ENCODE measurements at regions not wholly inside any gene's neighbourhood (a gene's known extent, or its start where the extent isn't known, plus 50 kb on each side); places are given as distances from the start of the nearest gene placed in this dataset.
"Not testable (repeated sequence)": the region's sequence is repeated elsewhere in the genome, so short reads cannot be mapped to it uniquely, and the experiment has no call there.

DNA sequence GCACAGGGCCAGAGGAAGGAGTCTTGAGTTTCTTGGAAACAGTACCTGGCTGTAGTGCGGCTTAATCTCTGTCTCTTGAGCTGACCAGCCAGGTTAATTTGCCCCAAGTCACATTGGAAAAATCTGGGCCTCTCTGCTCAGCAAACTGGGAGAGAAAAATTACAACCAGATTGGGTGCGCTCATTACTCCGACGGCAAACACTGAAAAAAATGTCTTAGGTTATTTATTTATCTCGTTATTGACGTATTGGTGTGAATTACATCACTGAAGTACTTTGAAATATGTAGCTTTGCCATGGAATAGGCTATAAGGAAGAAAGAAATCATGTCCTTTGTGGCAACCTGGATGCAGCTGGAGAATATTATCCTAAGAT lies 139.7 kb upstream of the TPTE start:
- WGBS, 10 experiments = 0 to 87% (median 34%) methylated on average over 1 to 5 of the region's 6 CpGs; no CpG with 5 or more reads in 2 of the 10 experiments
- H3K4me3 ChIP-seq; H3K27ac ChIP-seq; in situ Hi-C loops (cut with MboI; ENCODE audit: low pct_unique_long_range_greater_than_20kb in 2 of 9, low sequenced_read_pairs in 9 of 9, unreplicated experiment in 9 of 9); ATAC-seq (replicated peaks in 6 of 8); H3K4me1 ChIP-seq (replicated peaks in 1 of 2): not testable (repeated sequence)

DNA sequence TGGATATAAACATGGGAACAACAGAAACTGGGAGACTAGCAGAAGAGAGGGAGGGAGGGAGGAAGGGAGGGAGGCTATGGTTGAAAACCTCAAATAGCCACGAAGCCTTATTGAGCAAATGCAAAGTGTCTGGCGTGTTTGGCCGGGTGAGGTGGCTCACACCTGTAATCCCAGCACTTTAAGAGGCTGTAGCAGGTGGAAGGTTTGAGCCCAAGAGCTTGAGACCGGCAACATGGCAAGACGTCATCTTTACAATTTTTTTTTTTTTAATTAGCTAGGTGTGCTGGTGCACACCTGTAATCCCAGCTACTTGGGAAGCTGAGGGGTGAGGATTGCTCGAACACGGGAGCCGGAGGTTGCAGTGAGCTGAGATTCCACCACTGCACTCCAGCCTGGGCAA lies 139.2 kb upstream of the TPTE start:
- ATAC-seq (replicated peaks in 6 of 8); H3K4me1 ChIP-seq (replicated peaks in 1 of 2); H3K27ac ChIP-seq; in situ Hi-C loops (cut with MboI; ENCODE audit: low pct_unique_long_range_greater_than_20kb in 2 of 9, low sequenced_read_pairs in 9 of 9, unreplicated experiment in 9 of 9); H3K4me3 ChIP-seq: not testable (repeated sequence)
- 15 to 63% (median 46%) methylated on average over 5 to 8 of the region's 8 CpGs for WGBS, 10 experiments

- ATAC-seq (replicated peaks in 6 of 8); H3K27ac ChIP-seq; in situ Hi-C loops (cut with MboI; ENCODE audit: low pct_unique_long_range_greater_than_20kb in 2 of 9, low sequenced_read_pairs in 9 of 9, unreplicated experiment in 9 of 9); H3K4me3 ChIP-seq; H3K4me1 ChIP-seq (replicated peaks in 1 of 2): not testable (repeated sequence)
- WGBS, 10 experiments = 22 to 55% (median 37%) methylated on average over 4 to 5 of the region's 5 CpGs; no CpG with 5 or more reads in 1 of the 10 experiments
Measured at GRCh38 chr21:10382580-10382979, 138.8 kb upstream of the TPTE start.

DNA sequence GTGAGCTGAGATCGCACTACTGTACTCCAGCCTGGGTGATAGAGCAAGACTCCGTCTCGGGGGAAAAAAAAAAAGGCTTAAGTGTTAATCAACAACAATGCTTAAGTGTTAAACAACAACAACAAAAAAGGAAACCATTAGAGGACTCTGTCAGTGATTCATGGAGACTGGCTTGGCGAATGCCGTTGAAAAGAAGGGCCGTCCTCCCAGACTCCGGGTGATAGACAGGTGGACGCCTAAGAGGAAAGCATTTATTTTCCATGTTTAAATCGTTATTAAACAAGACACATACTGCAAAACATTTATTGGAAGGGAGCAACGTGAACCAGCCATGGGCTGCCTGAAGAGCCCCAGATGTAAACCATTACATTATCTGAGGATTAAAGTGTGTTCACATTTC lies 137.8 kb upstream of the TPTE start:
- in situ Hi-C loops (cut with MboI; ENCODE audit: low pct_unique_long_range_greater_than_20kb in 2 of 9, low sequenced_read_pairs in 9 of 9, unreplicated experiment in 9 of 9); H3K4me1 ChIP-seq (replicated peaks in 1 of 2); H3K27ac ChIP-seq; H3K4me3 ChIP-seq; ATAC-seq (replicated peaks in 6 of 8): not testable (repeated sequence)
- 26 to 69% (median 57%) methylated on average over 7 to 10 of the region's 10 CpGs for WGBS, 10 experiments

DNA sequence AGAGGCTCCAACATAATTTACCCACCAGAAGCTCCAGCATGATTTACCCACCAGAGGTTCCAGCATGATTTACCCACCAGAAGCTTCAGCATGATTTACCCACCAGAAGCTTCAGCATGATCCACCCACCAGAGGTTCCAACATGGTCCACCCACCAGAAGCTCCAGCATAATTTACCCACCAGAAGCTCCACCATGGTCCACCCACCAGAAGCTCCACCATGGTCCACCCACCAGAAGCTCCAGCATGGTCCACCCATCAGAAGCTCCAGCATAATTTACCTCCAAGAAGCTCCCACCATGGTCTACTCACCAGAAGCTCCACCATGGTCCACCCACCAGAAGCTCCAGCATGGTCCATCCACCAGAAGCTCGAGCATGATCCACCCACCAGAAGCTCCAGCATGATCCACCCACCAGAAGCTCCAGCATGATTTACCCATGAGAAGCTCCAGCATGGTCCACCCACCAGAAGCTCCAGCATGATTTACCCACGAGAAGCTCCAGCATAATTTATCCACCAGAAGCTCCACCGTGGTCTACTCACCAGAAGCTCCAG lies 137.0 kb upstream of the TPTE start:
- H3K27ac ChIP-seq; H3K4me3 ChIP-seq; in situ Hi-C loops (cut with MboI; ENCODE audit: low pct_unique_long_range_greater_than_20kb in 2 of 9, low sequenced_read_pairs in 9 of 9, unreplicated experiment in 9 of 9); ATAC-seq (replicated peaks in 6 of 8); H3K4me1 ChIP-seq (replicated peaks in 1 of 2): not testable (repeated sequence)
- 0 to 22% (median 0%) methylated on average over 1 to 2 of the region's 3 CpGs; no CpG with 5 or more reads in 5 of the 10 experiments for WGBS, 10 experiments

DNA sequence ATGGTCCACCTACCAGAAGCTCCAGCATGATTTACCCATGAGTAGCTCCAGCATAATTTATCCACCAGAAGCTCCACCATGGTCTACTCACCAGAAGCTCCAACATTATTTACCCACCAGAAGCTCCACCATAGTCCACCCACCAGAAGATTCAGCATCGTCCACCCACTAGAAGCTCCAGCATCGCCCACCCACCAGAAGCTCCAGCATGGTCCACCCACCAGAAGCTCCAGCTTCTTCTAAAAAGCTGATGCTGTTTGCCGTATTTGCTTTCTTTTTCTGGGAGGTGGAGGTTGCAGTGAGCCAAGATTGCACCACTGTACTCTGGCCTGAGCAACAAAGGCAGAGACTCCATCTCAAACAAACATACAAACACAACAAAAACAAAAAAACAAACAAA lies 136.2 kb upstream of the TPTE start:
- in situ Hi-C loops (cut with MboI; ENCODE audit: low pct_unique_long_range_greater_than_20kb in 2 of 9, low sequenced_read_pairs in 9 of 9, unreplicated experiment in 9 of 9); H3K4me3 ChIP-seq; H3K27ac ChIP-seq; ATAC-seq (replicated peaks in 6 of 8); H3K4me1 ChIP-seq (replicated peaks in 1 of 2): not testable (repeated sequence)
- 16 to 60% (median 39%) methylated on average over 1 to 3 of the region's 3 CpGs; no CpG with 5 or more reads in 1 of the 10 experiments for WGBS, 10 experiments

DNA sequence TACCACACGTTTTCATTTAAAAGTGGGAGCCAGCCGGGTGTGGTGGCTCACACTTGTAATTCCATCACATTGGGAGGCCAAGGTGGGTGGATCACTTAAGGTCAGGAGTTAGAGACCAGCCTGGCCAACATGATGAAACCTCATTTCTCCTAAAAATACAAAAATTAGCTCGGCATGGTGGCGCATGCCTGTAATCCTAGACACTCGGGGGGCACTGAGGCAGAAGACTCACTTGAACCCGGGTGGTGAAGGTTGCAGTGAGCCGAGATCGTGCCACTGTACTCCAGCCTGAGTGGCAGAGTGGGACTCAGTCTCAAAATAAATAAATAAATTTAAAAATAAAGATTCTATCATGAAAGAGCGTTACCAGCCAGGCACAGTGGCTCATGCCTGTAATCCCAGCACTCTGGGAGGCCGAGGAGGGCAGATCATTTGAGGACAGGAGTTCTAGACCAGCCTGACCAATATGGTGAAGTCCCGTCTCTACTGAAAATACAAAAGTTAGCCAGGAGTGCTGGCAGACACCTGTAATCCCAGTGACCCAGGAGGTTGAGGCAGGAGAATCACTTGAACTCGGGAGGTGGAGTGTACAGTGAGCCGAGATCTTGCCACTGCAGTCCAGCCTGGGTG lies 135.4 kb upstream of the TPTE start:
- in situ Hi-C loops (cut with MboI; ENCODE audit: low pct_unique_long_range_greater_than_20kb in 2 of 9, low sequenced_read_pairs in 9 of 9, unreplicated experiment in 9 of 9); H3K4me3 ChIP-seq; H3K4me1 ChIP-seq (replicated peaks in 1 of 2); ATAC-seq (replicated peaks in 6 of 8); H3K27ac ChIP-seq: not testable (repeated sequence)
- WGBS, 10 experiments = 8 to 52% (median 26%) methylated on average over 10 to 13 of the region's 13 CpGs

DNA sequence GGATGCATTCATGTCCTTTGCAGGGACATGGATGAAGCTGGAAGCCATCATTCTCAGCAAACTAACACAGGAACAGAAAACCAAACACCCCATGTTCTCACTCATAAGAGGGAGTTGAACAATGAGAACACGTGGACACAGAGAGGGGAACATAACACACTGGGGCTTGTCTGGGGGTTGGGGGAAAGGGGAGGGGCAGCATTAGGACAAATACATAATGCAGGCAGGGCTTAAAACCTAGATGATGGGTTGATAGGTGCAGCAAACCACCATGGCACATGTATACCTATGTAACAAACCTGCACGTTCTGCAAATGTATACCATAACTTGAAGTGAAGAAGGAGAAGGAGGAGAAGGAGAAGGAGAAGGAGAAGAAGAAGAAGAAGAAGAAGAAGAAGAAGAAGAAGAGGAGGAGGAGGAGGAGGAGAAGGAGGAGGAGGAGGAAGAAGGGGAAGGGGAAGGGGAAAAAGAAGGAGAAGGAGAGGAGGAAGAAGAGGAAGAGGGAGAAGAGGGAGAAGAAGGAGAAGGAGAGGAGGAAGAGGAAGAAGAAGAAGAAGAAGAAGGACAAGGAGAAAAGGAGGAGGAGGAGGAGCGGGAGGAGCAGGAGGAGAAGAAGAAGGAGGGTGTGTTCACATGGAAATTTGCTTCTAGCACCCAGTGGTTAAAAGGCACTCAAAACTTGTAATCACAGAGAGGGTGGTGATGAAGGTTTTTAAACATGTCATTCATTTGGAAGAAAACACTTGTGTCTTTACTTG lies 133.5 kb upstream of the TPTE start:
- H3K4me1 ChIP-seq (replicated peaks in 1 of 2); H3K27ac ChIP-seq; in situ Hi-C loops (cut with MboI; ENCODE audit: low pct_unique_long_range_greater_than_20kb in 2 of 9, low sequenced_read_pairs in 9 of 9, unreplicated experiment in 9 of 9); H3K4me3 ChIP-seq; ATAC-seq (replicated peaks in 6 of 8): not testable (repeated sequence)
- 0 to 52% (median 13%) methylated on average over 1 to 3 of the region's 3 CpGs; no CpG with 5 or more reads in 2 of the 10 experiments for WGBS, 10 experiments

DNA sequence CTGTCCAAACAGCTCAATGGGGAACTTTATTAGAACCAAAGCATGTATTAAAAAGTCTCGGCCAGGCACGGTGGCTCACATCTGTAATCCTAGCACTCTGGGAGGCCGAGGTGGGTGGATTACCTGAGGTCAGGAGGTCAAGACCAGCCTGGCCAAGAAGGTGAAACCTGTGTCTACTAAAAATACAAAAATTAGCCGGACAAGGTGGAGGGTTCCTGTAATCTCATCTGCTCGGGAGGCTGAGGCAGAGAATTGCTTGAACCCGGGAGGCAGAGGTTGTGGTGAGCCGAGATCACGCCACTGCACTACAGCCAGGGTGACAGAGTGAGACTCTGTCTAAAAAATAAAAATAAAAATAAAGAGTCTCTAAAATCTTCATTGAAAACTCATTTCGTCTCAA lies 132.8 kb upstream of the TPTE start:
- H3K27ac ChIP-seq; in situ Hi-C loops (cut with MboI; ENCODE audit: low pct_unique_long_range_greater_than_20kb in 2 of 9, low sequenced_read_pairs in 9 of 9, unreplicated experiment in 9 of 9); ATAC-seq (replicated peaks in 6 of 8); H3K4me1 ChIP-seq (replicated peaks in 1 of 2); H3K4me3 ChIP-seq: not testable (repeated sequence)
- WGBS, 10 experiments = 17 to 58% (median 26%) methylated on average over 8 to 9 of the region's 9 CpGs

DNA sequence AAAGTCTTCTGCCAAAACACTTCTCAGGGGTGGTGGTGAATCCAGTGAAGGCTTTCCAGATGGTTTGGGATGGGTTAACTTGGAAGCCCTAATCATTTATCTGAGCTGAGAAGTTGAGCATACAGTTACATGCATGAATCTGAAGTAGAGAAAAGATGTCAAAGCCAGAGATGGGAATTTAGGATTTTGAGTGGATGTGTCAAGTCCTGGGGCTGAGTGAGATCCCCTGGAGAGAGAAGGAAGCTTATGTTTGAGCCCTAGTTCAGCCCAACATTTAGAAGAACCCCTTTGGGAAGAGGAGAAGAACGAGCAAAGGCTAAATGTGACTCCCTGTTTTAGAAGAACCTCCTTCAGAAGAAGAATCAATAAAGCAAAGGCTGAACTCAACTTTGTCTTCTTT lies 129.1 kb upstream of the TPTE start:
- H3K27ac ChIP-seq; ATAC-seq (replicated peaks in 6 of 8); in situ Hi-C loops (cut with MboI; ENCODE audit: low pct_unique_long_range_greater_than_20kb in 2 of 9, low sequenced_read_pairs in 9 of 9, unreplicated experiment in 9 of 9): not testable (repeated sequence)

DNA sequence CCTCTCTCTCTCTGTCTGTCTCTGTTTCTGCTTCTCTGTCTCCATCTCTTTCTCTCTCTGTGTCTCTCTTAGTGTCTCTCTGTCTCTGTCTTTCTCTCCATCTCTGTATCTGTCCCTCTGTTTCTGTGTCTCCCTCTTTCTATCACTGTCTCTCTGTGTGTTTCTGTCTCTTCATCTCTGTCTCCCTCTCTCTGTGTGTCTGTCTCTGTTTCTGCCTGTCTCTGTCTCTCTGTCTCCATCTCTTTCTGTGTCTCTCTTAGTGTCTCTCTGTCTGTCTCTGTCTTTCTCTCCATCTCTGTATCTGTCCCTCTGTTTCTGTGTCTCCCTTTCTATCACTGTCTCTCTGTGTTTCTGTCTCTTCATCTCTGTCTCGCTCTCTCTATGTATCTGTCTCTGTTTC lies 125.4 kb upstream of the TPTE start:
- ATAC-seq (replicated peaks in 6 of 8); H3K27ac ChIP-seq; in situ Hi-C loops (cut with MboI; ENCODE audit: low pct_unique_long_range_greater_than_20kb in 2 of 9, low sequenced_read_pairs in 9 of 9, unreplicated experiment in 9 of 9); H3K4me1 ChIP-seq (replicated peaks in 1 of 2); H3K4me3 ChIP-seq: not testable (repeated sequence)
- 0 to 35% (median 21%) methylated on average over 1 of the region's 1 CpG for WGBS, 10 experiments

More for the DNA sequence above, 129.1 kb upstream of the TPTE start:
- WGBS, 10 experiments = no CpG with 5 or more reads among the region's 1 CpG
- H3K4me3 ChIP-seq; H3K4me1 ChIP-seq (replicated peaks in 1 of 2): not testable (repeated sequence)

GRCh38 chr21:10397495-10397915 lies 123.9 kb upstream of the TPTE start:
- ATAC-seq (replicated peaks in 6 of 8); H3K27ac ChIP-seq; in situ Hi-C loops (cut with MboI; ENCODE audit: low pct_unique_long_range_greater_than_20kb in 2 of 9, low sequenced_read_pairs in 9 of 9, unreplicated experiment in 9 of 9); H3K4me1 ChIP-seq (replicated peaks in 1 of 2); H3K4me3 ChIP-seq: not testable (repeated sequence)
- no CpG with 5 or more reads among the region's 13 CpGs for WGBS, 10 experiments

DNA sequence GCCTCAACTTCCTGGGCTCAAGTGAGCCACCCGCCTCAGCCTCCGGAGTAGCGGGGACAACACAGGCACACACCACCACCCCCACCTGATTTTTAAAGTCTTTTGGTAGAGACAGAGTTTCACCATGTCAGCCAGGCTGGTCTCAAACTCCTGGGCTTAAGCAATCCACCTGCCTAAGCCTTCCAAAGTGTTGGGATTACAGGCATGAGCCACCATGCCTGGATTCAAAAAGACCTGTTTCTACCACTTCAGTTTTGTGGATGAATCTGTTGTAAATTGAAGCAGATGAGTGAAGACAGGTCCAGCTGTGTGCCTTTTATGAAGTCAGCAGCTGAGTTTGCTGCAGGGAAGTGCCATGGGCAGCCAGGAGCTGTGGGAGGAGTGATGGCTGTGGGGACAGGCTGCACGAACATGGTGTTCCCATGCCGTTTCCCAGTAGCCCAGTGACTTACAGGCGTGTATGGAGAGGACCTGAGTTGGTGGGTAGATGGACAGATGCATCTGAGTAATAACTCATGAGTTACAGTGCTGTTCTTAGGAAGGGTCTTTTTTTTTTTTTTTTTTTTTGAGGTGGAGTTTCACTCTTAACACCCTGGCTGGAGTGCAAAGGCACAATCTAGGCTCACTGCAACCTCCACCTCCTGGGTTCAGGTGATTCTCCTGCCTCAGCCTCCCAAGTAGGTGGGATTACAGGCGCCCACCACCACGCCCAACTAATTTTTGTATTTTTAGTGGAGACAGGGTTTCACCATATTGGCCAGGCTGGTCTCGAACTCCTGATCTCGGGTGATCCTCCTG lies 122.5 kb upstream of the TPTE start:
- H3K27ac ChIP-seq; H3K4me3 ChIP-seq; in situ Hi-C loops (cut with MboI; ENCODE audit: low pct_unique_long_range_greater_than_20kb in 2 of 9, low sequenced_read_pairs in 9 of 9, unreplicated experiment in 9 of 9); H3K4me1 ChIP-seq (replicated peaks in 1 of 2); ATAC-seq (replicated peaks in 6 of 8): not testable (repeated sequence)
- WGBS, 10 experiments = 0 to 27% (median 0%) methylated on average over 1 to 3 of the region's 10 CpGs; no CpG with 5 or more reads in 7 of the 10 experiments

Data from motor neuron (in vitro differentiated cells).